Vagina (tissue), 2 donors: ENCODE measurements at regions not wholly inside any gene's neighbourhood (a gene's known extent, or its start where the extent isn't known, plus 50 kb on each side); places are given as distances from the start of the nearest gene placed in this dataset.

Experiments
- POLR2AphosphoS5 ChIP-seq, 2 donors: sonication (generic); formaldehyde crosslinking; IDR thresholded peaks; one replicate each; pipeline ENCODE4 v1.9.0; 2017; ENCODE audit warnings: antibody characterized with exemption in 2 of 2, mild to moderate bottlenecking in 2 of 2, low read depth in 1 of 2; ENCODE audit not compliant: insufficient read depth in 1 of 2
- TF ChIP-seq, protein P1 (sequence below), 3 experiments: fragments of 450-650 bp in 2 of 3; fragments of 200-600 bp in 1 of 3; sonication (generic) in 1 of 3; IDR thresholded peaks; one replicate each; pipeline ENCODE4 v1.5.1; 2017 to 2019; ENCODE audit warnings: antibody characterized with exemption in 3 of 3, mild to moderate bottlenecking in 2 of 3, moderate library complexity in 2 of 3

DNA sequence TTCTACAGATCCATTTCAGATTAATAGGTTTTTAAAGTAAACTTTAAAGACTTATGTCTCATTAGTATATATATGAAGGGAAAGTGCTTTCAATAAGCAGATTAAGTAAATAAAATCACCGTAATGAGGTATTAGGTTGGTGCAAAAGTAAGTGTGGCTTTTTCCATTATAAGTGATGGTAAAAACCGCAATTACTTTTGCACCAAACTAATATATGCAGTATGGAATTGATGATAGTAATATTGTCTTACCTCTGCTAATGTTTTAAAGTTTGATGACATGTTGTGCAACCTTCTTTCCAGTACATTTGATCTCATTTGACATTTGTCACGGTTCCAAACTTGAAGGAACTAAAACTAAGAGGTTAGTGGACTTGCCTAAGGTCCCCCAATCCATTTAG is 1819.3 kb downstream of the PCDH9 start:
- TF ChIP-seq, protein P1, sequence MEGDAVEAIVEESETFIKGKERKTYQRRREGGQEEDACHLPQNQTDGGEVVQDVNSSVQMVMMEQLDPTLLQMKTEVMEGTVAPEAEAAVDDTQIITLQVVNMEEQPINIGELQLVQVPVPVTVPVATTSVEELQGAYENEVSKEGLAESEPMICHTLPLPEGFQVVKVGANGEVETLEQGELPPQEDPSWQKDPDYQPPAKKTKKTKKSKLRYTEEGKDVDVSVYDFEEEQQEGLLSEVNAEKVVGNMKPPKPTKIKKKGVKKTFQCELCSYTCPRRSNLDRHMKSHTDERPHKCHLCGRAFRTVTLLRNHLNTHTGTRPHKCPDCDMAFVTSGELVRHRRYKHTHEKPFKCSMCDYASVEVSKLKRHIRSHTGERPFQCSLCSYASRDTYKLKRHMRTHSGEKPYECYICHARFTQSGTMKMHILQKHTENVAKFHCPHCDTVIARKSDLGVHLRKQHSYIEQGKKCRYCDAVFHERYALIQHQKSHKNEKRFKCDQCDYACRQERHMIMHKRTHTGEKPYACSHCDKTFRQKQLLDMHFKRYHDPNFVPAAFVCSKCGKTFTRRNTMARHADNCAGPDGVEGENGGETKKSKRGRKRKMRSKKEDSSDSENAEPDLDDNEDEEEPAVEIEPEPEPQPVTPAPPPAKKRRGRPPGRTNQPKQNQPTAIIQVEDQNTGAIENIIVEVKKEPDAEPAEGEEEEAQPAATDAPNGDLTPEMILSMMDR (IDR thresholded peaks at IDR 0.05): no peak
- TF ChIP-seq POLR2AphosphoS5 (IDR thresholded peaks at IDR 0.05; ENCODE audit: insufficient read depth in 1 of 2, low read depth in 1 of 2): no peak
